Uterus (tissue), 2 donors: ENCODE measurements at regions not wholly inside any gene's neighbourhood (a gene's known extent, or its start where the extent isn't known, plus 50 kb on each side); places are given as distances from the start of the nearest gene placed in this dataset.

Source experiments
- CTCF ChIP-seq, 4 experiments: fragments of 200-600 bp in 2 of 4; fragments of 450-650 bp in 2 of 4; sonication (generic) in 2 of 4; IDR thresholded peaks; one replicate each; pipeline ENCODE4 v1.5.1; 2016 to 2019; ENCODE audit warnings: antibody characterized with exemption in 4 of 4, mild to moderate bottlenecking in 2 of 4, moderate library complexity in 1 of 4
- POLR2A ChIP-seq, 2 donors: fragments of 450-650 bp; IDR thresholded peaks; one replicate each; pipeline ENCODE4 v1.6.1; 2016; ENCODE audit warnings: antibody characterized with exemption in 2 of 2, mild to moderate bottlenecking in 1 of 2, moderate library complexity in 1 of 2

GRCh38 chr3:168813225-168813802, 717.6 kb upstream of the GOLIM4 start:
- no peak for TF ChIP-seq POLR2A (IDR thresholded peaks at IDR 0.05)
- no peak for TF ChIP-seq CTCF (IDR thresholded peaks at IDR 0.05)
